Hematopoietic multipotent progenitor cell treated with erythropoietin and hydrocortisone succinate and interleukin-3 and kit ligand, for 8 days (in vitro differentiated cells): ENCODE measurements at regions not wholly inside any gene's neighbourhood (a gene's known extent, or its start where the extent isn't known, plus 50 kb on each side); places are given as distances from the start of the nearest gene placed in this dataset.
"Not testable (repeated sequence)": the region's sequence is repeated elsewhere in the genome, so short reads cannot be mapped to it uniquely, and the experiment has no call there.

Experiments
- DNase-seq: peaks from one replicate; pipeline ENCODE4 v3.0.0-alpha.2; 2015

- no peak for DNase-seq
Observed at GRCh38 chr14:103232031-103232808, 101.8 kb upstream of the EIF5 start.

GRCh38 chr14:103232831-103233319 lies 101.2 kb upstream of the EIF5 start:
- no peak for DNase-seq

GRCh38 chr14:103233328-103233727 lies 100.7 kb upstream of the EIF5 start:
- no peak for DNase-seq

- not testable (repeated sequence) for DNase-seq
Observed at GRCh38 chr14:103234826-103235225, 99.2 kb upstream of the EIF5 start.

DNA sequence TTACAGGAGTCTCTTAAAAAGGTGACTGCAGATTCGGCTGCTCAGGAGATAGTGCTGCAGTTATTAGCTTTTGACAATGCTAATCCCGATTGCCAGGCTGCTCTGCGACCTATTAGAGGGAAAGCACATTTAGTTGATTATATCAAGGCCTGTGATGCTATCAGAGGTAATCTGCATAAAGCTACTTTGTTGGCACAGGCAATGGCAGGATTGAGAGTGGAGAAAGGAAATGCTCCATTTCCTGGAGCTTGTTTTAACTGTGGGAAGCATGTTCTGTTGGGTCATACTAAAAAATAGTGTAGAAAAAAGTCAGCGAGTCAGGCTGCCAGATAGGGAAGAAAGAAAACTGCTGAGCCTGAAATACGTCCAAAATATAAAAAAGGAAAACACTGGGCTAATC lies 98.5 kb upstream of the EIF5 start:
- DNase-seq = not testable (repeated sequence)

DNA sequence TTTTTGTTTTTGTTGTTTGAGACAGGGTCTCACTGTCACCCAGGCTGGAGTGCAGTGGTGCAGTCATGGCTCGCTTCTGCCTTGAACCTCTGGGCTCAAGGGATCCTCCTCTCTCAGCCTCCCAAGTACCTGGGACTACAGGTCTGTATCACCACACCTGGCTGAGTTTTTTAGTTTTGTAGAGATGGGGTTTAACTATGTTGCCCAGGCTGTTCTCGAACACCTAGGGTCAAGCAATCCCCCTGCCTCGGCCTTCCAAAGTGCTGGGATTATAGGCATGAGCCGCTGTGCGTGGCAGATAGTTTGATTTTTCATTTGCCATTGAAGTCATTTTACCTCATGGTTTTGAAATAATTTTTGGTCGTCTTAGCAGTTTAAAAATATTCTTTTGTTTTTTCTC lies 94.3 kb upstream of the EIF5 start:
- no peak for DNase-seq

DNA sequence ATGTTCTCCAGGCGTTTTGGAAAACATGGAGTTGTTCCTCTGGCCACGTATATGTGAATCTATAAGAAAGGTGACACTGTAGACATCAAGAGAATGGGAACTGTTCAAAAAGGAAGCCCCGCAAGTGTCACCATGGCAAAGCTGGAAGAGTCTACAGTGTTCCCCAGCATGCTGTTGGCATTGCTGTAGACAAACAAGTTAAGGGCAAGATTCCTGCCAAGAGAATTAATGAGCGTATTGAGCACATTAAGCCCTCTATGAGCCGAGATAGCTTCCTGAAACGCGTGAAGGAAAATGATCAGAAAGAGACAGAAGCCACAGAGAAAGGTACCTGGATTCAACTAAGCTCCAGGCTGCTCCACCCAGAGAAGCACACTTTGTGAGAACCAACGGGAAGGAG lies 92.5 kb upstream of the EIF5 start:
- no peak for DNase-seq

DNA sequence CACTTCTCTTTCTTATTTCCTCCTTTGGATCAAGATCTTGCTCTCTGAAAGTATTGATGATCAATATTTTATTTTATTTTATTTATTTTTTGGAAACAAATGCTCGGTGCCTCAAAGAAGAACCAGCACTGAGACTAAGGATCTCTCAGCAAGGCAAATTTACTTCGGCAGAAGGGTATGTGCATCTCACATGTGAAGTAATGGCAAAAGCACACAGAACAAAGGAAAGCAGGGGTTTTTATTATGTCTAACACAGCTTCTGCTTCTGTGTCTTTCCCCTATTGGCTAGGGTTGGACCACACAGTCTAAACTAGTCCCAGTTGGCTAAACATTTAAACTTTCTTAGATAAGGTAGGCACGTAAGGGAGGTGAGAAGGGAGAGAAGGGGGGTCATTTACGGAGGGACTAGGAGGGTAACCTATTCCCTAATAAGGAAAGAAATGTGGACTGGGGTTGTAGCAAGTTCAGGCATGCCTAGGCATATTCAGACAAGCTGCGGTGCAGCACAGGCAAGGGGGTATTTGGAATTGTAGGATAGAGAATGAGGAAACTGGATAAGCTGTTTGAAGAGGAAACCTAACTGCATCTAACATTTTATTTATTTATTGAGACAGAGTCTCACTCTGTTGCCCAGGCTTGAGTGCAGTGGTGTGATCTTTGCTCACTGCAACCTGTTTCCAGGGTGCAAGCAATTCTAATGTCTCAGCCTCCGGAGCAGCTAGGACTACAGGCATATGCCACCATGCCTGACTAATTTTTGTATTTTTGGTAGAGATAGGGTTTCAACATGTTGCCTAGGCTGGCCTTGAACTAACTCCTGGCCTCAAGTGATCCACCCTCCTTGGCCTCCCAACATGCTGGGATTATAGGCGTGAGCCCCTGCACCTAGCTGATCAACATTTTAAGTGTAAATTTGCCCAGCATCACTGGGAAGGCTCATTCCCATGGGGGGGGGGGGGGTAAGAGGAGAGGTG lies 90.0 kb upstream of the EIF5 start:
- DNase-seq = no peak

GRCh38 chr14:103245624-103246031 lies 88.4 kb upstream of the EIF5 start:
- not testable (repeated sequence) for DNase-seq

DNA sequence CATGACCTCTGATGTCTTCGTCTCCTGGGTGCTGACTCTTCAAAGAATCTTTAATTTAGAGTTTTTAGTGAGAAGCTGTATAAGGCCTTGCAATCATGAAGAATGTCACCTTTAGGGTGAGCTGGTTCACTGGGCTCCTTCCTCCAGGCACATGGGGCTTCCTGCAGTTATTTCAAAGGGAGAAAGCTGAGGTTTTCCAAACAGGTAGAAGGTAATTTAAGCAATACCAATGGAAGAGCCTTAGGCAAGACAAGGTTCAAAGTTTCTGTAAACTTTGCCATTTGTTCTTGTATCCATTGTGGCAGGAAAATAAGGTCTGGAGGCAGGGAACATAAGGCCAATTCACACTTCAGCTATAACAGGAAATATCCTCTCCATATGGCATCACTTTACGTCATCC lies 88.0 kb upstream of the EIF5 start:
- DNase-seq = no peak

DNA sequence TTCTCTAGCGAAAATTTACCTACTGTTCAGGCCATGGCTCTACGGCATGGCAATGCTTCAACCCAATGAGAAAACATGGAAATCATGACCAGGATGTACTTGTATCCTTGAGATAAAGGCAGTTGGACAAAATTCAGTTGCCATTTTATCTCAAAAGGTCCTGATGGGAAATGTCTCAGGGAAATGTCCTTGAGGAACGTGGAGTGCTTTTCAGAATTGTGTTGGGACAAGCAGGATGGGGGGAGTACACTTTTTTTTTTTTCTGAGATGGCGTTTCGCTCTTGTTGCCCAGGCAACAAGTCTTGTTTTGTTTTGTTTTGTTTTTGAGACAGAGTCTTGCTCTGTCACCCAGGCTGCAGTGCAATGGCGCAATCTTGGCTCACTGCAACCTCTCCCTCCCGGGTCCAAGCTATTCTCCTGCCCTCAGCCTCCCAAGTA lies 86.8 kb upstream of the EIF5 start:
- DNase-seq = no peak

GRCh38 chr14:103250181-103250580 lies 83.9 kb upstream of the EIF5 start:
- DNase-seq = no peak

DNA sequence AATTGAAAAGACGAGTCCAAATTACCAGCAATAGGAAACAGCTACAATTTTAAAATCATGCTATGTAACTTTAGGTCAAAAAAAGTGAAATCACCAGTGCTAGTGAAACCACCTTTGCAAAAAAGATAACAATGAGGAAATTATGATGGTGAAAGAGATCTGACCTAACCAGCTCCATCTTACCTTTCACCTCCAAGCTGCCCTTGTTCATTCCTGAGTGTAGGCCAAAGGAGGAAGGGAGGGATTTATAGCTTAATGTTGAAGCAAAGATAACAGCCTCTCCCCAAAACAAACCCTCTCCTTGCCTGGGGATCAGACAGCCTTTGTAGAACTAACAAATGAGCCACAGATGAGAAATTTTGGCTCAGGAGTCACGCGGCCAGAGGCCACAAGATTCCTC lies 83.2 kb upstream of the EIF5 start:
- DNase-seq = no peak

DNA sequence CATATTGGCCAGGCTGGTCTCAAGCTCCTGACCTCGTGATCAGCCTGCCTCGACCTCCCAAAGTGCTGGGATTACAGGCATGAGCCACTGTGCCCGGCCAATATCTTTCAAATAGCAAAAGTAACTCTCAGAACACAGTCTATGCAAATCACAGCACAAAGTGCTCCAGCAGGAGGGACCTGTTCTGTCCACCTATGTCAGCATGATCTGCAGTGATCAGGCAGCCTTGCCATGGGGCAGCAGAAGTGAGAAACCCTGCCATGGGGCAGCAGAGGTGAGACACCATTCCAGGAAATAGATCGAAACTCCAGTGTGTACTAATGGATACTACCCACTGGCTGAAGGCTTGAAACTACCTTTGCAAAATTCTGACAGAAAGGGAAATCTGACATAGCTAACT lies 78.5 kb upstream of the EIF5 start:
- no peak for DNase-seq

- no peak for DNase-seq
Observed at GRCh38 chr14:103256406-103256805, 77.6 kb upstream of the EIF5 start.

- DNase-seq = no peak
Observed at GRCh38 chr14:103257211-103257962, 76.7 kb upstream of the EIF5 start.

DNA sequence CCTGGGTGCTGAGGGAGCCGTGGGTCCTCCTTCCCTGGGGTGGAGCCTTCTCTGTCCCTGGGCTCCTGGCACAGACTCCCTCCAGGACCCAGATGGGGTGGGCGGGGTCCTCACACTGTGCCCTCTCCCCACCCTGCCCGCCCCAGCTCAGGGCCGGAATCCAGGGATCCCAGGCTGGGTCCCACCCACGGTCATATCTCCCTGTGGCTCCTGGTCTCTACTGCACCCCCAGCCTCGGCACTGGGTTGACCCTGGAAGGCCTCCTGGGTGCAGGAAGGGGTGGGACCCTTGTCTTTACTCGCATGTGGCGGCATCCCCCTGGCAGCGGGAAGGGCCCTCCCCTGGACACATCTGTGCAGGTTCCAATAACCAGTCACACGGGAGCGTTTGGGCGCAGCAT lies 75.8 kb upstream of the EIF5 start:
- no peak for DNase-seq

DNA sequence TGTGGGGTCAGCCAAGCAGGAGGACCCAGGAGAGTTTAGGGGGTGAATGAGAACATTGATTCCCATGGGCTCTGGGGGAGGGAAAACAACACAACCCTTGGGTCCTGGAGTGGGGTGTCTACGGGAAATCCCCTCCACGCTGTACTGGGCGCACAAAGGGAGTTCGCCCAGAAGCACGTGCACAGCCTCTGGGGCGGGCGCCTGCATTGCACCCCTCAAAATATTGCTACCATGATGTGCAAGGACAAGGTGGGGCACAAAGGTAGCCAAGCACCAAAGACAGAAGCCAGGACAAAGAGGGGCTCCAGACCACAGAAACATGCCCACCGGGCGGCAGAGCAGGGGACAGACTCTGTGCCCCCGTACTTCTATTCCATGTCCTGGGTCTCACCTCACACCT lies 74.9 kb upstream of the EIF5 start:
- DNase-seq = no peak

DNA sequence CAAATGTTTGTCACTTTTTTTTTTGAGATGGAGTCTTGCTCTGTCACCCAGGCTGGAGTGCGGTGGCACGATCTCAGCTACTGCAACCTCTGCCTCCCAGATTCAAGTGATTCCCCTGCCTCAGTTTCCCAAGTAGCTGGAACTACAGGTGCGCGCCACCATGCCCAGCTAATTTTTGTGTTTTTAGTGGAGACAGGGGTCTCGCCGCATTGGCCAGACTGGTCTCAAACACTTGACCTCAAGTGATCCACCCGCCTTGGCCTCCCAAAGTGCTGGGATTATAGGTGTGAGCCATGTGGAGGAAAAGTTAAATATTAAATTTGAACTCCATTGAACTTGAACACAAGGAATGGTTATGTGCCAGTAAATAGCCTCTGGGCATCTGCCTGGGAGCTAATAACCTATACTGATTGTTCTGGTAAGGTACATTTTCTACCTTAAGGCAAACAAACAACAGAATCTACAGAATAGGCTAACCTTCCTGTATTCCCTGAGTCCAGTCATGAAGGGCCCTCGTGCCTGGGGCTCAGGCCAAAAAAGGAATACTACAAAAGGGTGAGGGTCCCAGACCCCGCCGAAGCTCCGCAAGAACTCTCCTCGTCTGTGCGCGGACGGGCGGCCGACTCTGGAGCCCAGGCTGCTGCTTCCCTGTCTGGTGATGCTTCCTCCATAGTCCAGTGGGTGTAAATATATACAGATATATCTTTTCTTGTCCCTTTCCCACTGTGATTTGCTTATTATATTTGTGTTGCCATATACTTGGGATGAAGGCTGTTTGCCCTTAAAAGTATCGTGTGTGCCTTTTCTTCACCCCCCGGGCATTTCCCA lies 74.0 kb upstream of the EIF5 start:
- no peak for DNase-seq

DNA sequence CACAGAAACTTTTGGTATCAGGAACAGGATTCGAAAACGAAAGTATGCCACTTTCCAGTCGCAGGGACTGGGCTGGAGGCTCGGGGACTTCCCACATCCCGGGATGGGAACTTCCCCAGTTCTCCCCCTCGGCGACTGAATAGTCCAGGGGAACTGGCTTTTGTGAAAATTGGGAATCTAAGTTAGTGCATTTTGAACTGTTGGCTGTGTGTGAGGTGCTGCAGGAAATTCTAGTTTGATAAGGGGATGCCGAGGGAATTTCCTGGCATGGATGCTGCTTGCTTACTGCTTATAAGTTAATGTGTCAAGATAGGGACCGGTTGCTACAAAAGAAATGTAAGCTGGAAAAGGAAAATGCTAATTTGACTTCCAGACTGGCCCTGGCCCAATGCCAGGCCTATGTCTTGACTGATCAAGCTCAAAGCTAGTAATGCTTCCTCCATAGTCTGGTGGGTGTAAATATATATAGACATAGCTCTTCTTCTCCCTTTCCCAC lies 73.4 kb upstream of the EIF5 start:
- no peak for DNase-seq

DNA sequence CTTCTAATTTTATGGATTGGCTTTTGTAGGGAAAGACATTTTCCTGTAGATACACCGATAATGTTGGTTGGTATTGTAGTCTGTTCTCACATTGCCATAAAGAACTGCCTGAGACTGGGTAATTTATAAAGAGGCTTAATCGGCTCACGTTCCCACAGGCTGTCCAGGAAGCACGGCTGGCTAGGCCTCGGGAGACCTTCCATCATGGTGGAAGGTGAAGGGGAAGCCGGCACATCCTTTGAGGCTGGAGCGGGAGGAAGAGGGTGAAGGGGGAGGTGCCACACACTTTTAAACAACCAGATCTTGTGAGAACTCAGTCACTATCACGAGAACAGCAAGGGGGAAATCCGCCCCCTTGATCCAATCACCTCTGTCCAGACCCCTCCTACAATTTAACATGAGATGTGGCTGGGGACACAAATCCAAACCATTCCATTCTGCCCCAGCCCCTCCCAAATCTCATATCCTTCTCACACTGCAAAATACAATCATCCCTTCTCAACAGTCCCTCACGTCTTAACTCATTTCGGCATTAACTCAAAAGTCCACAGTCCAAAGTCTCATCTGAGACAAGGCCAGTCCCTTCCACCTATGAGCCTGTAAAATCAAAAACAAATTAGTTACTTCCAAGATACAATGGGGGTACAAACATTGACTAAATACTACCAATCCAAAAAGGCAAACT lies 66.7 kb upstream of the EIF5 start:
- no peak for DNase-seq
